NCI-H128 (cell line): ENCODE measurements at regions not wholly inside any gene's neighbourhood (a gene's known extent, or its start where the extent isn't known, plus 50 kb on each side); places are given as distances from the start of the nearest gene placed in this dataset.
"Not testable (repeated sequence)": the region's sequence is repeated elsewhere in the genome, so short reads cannot be mapped to it uniquely, and the experiment has no call there.

ENCODE experiments used
- DNase-seq: peaks from one replicate; lab custom pipeline; 2025; ENCODE audit not compliant: unreplicated experiment; lab: John Stamatoyannopoulos, UW

DNA sequence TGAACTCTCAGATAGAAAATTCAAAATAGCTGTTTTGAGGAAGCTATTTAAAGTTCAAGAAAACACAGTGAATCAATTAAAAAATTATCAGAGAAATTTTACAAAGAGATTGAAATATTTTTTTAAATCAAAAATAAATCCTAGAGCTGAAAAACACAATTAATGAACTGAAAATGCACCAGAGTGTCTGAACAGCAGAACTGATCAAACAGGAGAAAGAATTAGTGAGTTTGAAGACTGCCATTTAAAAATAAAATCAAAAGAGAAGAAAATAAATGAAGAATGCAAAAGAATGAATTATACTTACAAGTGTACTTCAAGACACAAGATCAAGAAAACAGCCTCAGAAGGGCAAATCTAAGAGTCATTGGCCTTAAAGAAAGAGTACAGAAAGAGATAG lies 1000.2 kb upstream of the ATXN8OS start:
- no peak for DNase-seq

DNA sequence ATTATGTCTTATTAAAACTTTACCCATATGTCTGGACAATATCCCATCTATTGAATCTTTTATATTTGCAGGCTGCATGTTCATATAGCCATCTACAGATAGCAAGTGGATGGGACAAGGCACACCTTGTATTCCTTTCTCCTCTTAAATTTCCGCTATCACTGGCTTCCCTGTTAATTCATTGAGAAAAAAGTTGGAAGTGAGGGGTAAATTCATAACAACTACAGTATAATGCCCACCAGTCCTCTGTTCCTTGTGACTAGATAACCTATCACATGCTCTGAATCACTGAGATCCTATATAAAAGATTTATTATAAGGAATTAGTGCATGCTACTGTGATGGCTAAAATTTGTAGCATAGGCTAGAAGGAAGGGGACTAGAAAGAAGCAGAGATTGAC lies 1005.8 kb upstream of the ATXN8OS start:
- no peak for DNase-seq

DNA sequence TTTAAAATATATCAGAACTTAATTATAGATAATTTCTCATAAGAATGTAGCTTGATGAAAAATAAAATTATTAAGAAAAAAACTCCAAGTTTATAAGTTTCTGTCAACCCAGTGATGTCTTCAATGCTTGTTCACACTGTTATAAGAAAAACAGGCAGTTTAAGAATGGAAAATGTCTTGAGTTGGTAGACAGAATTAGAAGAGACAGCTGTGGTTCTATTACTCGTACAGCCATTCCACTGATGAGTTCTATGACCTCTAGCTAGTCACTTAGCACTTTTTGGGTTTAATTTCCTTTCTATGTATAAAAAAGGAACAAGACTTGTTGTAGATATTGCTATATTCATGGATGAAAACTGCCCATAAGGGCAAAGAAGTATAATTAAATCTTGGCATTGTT lies 1013.1 kb upstream of the ATXN8OS start:
- DNase-seq = no peak

DNA sequence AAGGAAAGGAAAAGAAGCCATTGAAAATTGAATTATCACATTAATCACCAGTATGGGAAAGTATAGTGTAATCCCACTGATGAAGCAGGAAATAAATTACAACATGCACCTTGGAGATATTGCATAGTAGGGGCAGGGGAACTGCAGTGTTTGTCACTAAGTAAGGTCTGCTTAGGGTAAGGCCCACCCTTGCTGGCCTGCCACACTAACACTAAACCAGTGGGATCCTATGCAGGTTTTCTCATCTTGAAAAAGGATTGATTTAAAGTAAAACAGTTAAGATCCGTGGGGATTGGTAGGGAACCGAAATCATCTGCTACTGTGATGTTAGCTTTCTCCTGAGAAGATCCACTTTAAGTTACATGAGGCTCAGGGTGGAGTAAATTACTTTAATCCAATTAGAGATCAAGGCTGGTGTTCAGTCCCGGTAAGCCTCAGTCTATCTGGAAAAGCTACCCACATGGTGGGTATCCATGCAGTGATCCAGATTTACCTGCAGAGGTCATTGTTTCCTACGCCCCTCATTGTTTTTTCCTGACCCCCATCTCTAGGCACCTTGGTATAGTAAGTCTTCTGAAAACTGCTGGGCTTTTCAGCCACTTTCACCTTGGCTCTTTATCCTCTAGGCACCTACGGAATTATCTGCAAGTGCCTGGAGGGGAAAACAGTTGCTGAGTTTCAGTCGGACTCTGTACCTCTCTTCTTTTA lies 1014.9 kb upstream of the ATXN8OS start:
- DNase-seq = no peak

DNA sequence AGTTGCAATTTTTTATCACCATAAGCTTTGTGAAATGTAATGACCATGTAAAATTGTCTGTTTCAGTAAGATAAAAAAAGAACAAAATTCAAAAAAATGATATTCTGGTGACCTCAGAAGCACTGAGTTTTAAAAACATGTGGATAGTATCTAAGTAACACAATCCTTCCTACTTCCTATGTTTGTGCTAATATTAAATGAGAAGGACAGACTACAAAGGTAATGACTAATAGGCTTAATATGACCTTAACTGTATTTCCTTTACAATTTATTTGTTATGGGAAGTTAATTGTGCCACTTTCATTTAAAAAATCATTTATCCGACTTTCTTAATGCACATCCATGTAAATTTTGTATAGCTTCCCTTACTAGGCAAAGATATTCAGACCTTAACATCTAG lies 1030.4 kb upstream of the ATXN8OS start:
- DNase-seq = no peak

DNA sequence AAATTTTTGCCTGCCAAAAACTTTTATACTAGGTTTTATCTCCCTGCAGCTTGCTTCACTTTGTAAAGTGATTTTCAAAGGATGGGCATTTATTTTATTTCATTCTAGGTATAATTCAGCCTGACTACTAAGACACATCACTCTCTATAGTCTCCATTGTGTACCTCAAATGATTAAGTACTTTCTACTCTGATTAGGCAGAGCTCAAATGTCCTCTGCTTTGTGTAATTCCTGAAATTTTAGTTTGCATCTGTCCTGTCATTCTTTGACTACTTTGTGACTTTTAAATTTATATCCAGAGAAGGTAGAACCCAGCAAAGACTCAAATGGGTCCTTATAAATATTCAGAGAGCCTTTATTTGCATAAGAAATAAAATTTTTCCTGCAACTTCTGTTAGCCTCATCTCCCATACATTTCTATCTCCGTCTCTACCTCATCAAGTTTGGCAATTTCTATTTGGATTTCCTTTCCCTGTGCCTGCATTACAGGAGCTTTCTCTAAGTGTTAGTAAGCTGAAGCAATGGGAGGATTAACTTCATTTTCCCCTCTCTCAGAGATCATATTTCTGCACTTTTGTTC lies 1038.0 kb upstream of the ATXN8OS start:
- DNase-seq = no peak

DNA sequence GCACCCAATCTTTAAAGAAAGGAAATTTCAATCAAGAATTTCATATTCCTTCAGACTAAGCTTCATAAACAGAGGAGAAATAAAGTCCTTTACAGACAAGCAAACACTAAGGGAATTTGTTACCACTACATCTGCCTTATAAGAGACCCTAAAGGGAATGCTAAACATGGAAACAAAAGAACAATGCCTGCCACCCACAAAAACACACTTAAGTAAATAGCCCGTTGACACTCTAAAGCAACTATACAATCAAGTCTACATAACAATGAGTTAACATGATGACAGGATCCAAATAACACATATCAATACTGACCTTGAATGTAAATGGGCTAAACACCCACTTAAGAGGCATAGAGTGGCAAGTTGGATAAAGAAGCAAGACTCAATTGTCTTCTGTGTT lies 1056.9 kb upstream of the ATXN8OS start:
- no peak for DNase-seq

DNA sequence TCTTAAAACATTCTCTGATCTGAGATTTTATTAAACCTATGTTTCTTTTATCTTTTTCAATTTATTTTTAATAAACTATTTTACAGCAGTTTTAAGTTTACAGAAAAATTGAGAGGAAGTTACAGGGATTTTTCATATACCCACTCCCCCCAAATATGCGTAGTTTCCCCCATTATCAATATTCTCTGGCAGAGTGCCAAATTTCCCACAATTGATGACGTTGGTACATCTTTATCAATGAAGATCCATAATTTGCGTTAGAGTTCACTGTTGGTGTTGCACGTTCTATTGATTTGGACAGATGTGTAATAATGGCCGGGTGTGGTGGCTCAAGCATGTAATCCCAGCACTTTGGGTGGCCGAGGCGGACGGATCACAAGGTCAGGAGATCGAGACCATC lies 1063.0 kb upstream of the ATXN8OS start:
- no peak for DNase-seq

DNA sequence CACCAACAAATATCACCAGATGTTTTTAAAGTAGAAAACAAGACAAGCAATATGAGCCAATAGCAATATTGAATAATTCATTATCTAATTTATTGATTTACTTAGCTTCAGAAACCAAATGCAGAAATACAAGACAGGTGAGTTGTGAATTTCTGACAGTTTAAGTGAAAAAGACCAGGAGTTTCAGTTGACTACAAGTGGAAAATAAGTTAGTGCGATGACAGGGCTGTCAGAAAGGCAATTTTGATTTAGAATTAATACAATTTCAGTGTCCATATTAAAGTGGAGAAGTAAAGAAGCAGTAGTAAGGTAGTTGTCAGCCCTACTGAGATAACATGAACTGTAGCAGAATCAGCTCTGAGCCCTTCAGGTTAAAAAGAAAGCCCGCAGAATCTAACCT lies 1066.7 kb upstream of the ATXN8OS start:
- no peak for DNase-seq

DNA sequence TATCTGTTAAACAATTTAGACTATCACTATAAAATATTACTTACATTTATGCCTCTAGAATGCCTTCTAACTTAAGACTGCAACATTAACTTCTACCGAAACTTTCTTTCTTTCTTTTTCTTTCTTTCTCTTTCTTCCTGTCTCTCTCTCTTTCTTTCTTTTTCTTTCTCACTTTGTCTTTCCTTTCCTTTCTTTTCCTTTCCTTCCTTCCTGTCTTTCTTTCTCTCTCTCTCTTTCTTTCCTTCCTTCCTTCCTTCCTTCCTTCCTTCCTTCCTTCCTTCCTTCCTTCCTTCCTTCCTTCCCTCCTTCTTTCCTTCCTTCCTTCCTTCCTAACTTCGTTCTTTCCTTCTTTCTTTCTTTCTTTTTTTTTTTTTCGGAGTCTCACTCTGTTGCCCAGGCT lies 1071.9 kb upstream of the ATXN8OS start:
- no peak for DNase-seq

DNA sequence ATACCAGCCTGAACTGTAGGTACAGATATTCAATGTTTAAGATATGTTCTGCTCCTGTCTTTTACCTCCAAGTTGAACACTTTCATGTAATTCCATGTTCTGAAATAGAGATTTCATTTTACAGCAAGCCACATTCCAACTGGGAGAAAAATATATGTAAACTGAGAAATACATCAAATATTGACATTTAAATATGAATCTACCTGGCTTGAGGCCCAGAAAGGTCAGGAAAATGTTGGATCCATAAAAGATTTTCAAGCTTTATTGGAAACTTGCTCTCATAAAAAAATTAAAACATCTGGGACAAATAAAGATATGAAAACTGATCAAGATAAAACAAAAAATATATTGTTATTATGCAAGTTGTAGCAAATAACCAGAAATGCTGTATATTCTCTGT lies 1078.7 kb upstream of the ATXN8OS start:
- DNase-seq = no peak

DNA sequence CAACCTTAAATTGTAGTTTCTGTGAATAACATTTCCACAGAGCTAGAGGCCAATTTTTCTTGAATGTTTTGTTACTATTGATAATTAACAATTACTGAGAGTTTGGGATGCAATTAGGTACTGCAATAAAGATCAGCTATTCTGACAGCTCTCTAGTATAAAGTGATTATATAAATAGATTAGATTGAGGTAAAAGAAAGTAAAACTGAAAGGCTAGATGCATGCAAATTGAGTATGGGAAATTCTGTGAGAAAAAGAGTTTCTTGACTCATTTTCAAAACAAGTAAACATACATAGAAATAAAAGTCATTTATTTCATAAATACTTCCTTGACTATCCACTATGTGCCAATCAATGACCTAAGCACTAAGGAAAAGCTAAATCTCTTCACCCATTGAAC lies 1087.5 kb upstream of the ATXN8OS start:
- DNase-seq = no peak

DNA sequence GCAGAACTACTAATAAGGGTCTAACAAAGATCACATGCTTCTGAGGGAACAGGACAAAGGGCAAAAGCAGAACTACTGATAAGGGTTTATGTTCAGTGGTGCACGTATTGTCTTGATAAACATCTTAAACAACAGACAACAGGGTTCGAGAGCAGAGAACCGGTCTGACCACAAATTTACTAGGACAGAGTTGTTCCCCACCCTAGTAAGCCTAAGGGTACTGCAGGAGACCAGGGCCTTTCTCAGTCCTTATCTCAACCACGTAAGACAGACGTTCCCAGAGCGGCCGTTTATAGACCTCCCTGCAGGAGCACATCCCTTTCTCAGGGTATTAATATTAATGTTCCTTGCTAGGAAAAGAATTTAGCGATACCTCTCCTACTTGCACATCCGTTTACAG lies 1089.5 kb upstream of the ATXN8OS start:
- not testable (repeated sequence) for DNase-seq

DNA sequence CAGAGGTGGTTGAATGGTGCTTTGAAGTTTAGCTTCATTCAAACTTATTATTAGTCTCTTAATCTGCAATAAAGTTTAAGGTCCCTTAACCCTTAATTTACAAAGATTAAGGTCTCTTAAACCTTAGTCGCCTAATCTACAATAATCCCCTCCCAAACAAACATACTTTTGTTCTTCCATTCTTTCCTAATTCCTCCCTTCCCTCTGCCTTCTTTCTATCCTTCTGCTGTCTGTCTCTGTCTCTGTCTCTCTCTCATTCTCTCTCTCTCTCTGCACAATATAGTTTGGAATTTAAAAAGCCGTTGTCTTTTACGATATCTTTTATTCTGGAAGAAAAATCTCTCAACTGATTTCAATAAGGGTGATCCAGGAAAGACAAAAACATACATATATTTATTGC lies 1096.8 kb upstream of the ATXN8OS start:
- no peak for DNase-seq

DNA sequence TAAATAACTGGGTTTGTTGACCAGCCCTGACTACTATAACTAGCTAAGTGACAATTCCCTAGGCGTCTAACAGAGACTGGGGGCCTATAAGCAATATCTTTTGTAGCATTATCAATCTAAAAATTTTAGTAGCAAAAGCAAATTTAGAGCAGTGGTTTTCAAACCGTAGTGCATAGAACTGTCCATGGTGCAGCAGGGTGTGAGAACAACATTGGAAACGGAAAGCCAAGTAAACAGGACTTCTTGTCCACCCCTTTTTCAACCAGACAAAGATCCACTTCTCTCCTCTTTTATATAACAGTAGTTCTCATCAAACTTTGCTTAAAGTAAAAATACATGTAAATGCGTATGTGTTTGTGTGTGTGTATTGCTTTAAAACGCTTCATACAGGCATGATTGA lies 1099.1 kb upstream of the ATXN8OS start:
- DNase-seq = no peak

DNA sequence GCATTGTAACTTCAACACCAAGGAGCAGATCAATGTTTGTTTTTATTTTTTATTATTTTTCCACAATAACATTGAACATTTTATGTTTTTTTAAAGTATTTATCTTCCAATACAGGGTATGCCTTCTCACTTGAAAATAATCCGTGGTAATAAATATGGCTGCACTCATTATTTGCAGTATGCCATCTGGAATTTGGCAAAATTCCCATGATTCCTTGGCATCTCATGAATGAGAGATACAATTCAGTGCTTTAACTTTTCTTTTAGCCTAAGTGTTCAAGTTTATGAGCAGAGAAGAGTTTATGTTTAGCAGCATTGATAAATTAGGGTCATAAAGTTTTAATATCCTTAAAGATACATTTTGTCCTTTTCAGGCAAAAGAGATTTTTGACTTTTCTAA lies 1109.6 kb upstream of the ATXN8OS start:
- no peak for DNase-seq

DNA sequence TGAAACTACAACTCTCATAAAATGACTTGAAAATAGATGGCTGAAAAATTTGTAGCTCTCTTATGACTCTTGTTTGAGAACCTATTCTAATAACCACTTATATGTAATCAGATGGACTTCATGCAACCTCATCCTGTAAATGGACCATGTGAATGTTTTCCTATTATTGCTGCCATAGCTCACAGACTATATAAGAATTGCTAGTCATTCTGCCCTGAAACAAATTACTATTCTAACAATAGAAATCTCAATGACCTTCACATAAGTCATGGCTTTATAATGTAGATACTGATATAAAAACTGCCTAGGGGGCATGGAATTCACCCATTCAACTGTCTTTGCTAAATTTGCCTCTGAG lies 1111.0 kb upstream of the ATXN8OS start:
- no peak for DNase-seq

DNA sequence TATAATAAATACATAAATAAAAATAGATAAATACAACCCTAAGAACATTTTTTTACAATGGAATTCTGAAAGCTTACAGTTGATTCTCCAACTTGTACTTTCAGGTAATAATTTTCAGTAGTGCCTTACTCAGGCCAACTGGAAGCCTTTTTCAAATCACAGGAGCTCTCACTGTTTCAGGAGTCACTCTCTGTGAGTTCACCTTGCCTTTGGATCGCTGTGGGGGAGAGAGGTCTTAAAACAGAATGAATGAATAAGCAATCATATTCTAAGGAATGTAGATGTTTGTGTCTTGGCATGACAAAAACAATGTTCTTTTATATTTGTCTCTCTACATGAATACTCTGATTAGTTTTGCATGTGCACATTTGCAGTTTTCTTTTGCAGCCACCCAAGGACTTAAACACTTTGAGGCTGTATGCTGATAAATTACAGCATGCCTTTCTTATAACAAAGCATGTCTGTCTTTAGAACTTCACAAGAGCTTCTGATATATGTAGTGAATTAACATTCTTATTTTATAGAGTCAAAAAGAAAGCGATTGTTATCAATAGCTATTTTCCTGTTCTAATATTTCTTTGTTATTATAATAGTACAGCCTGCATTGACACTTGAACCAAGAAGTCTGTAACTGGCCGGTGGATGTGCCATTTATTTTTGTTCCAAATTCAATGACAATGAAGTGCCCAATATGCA lies 1111.5 kb upstream of the ATXN8OS start:
- DNase-seq = no peak

DNA sequence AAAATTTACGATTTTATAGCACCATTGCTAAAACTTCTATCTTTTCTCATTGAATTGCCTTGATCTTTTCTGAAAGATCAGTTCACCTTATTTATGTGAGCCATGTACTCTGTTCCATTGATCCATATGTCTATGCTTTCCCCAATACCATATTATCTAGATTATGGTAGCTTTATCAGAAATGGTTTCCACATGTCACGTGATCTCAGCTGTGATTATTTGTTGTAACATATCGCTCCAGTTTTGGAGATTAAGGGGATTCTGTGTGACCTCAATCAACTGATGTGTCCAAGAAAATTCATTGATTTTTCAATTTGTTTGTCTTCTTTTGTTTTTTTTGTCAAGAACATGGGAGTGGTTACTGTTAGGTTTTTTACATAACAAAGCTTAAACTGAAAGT lies 1114.5 kb upstream of the ATXN8OS start:
- DNase-seq = no peak

DNA sequence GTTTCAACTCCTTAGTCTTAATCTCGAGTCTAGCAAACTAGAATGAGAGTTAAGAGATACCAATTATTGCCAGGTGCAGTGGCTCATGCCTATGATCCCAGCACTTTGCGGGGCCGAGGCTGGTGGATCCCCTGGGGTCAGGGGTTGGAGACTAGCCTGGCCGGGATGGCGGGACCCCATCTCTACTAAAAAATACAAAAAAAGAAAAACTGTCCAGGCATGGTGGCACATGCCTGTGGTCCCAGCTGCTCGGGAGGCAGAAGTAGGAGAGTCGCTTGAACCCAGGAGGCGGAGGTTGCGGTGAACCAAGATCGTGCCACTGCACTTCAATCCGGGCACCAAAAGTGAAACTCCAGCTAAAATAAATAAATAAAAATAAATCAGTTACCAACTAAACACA lies 1119.5 kb upstream of the ATXN8OS start:
- DNase-seq = no peak

DNA sequence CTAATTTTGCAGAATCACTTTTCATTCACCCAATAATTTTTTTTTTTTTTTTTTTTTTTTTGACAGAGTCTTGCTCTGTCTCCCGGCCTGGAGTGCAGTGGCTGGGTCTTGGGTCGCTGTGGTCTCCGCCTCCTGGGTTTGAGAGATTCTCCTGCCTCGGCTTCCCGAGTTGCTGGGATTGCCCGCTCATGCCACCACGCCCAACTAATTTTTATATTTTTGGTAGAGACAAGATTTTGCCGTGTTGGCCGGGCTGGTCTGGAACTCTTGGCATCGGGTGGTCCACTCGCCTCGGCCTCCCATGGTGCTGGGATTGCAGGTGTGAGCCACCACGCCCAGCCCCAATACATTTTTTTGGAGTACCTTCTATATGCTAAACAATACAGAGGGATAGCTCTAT lies 1120.0 kb upstream of the ATXN8OS start:
- no peak for DNase-seq

DNA sequence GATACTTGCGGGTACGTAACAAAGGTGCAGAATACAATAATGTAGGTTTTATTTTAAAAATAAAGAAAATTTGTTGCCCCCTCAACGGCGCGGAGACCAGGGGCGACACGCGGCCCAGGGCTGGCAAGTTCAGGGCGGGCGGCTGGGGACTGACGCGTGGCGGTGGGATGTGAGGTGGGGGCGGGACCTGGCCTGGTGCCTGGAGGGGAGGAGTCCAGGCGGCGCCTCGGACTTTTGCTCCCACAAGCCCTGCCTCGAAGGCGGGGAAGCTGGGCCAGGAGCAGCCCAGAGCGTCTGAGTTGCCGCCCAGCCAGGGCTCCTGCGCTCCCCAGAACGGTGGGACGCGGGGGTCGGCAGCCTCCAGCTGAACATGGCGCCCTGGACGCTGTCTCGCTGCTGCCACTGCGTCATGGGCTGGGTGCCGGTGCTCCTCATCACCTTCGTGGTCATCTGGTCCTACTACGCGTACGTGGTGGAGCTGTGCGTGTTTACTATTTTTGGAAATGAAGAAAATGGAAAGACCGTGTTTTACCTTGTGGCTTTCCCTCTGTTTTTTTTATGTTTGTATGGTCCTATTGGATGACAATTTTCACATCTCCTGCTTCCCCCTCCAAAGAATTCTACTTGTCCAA lies 1122.8 kb upstream of the ATXN8OS start:
- no peak for DNase-seq
